ENCODE measurements at regions not wholly inside any gene's neighbourhood (a gene's known extent, or its start where the extent isn't known, plus 50 kb on each side); places are given as distances from the start of the nearest gene placed in this dataset.

DNA sequence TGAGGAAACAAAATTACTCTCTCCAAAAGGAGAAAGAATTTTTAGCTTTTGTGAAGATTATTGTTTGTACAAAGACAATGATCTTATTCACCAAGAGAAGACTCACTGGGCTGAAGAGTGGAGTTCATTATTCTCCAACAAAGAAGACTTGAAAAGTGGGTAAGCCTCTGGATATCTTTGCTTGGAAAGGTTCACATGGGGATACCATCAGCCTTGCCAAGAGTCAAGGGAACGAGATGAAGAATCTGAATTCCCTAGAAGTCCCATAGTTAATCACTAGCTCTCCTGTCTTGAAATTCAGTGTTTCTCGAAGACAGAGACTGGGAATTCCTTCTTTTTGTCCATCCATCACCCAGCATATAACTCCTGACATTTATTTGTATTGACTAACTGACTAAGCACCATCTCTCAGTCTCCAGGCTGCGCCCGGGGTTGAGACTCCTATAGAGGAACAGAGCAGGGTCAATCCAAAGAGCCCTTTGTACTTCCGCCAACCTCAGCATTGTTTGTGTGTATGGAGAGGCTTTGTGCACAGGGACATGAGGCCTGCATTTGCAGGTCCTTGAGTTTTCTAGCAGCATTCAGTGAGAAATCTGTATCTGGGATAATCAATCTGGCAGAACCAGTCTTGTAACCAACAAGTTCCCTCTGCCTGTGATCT lies 461.9 kb downstream of the KIF16B start:
- DNase-seq (ENCODE audit: insufficient read length, low spot score) = no peak
- no peak for FAIRE-seq
- TF ChIP-seq TAF1 (IDR thresholded peaks at IDR 0.05; ENCODE audit: low read depth, low read length) = no peak
- no peak for TF ChIP-seq PAX5 (IDR thresholded peaks at IDR 0.05; ENCODE audit: insufficient read depth, low read length, severe bottlenecking)
- no peak for TF ChIP-seq POU2F2 (IDR thresholded peaks at IDR 0.05; ENCODE audit: low read depth, low read length)

GRCh38 chr20:16107172-16107870 lies 465.9 kb downstream of the KIF16B start:
- FAIRE-seq (no peak), DNase-seq (ENCODE audit: insufficient read length, low spot score) (no peak)
- TF ChIP-seq POLR2AphosphoS5 (IDR thresholded peaks at IDR 0.05; ENCODE audit: low read depth, low read length) (no peak), POLR2A (IDR thresholded peaks at IDR 0.05; ENCODE audit: low read depth, low read length) (no peak)

- TF ChIP-seq POLR2A (IDR thresholded peaks at IDR 0.05; ENCODE audit: low read depth, low read length) (no peak), POU2F2 (IDR thresholded peaks at IDR 0.05; ENCODE audit: low read depth, low read length) (no peak), TAF1 (IDR thresholded peaks at IDR 0.05; ENCODE audit: low read depth, low read length) (no peak), POLR2AphosphoS5 (IDR thresholded peaks at IDR 0.05; ENCODE audit: low read depth, low read length) (no peak), PAX5 (IDR thresholded peaks at IDR 0.05; ENCODE audit: insufficient read depth, low read length, severe bottlenecking) (no peak), SPI1 (IDR thresholded peaks at IDR 0.05; ENCODE audit: low read depth, low read length) (no peak)
- FAIRE-seq = no peak
- no peak for DNase-seq (ENCODE audit: insufficient read length, low spot score)
Observed at GRCh38 chr20:16106191-16106849, 466.9 kb downstream of the KIF16B start.

GRCh38 chr20:16104783-16105182 lies 468.5 kb downstream of the KIF16B start:
- no peak for TF ChIP-seq SPI1 (IDR thresholded peaks at IDR 0.05; ENCODE audit: low read depth, low read length)
- TF ChIP-seq PAX5 (IDR thresholded peaks at IDR 0.05; ENCODE audit: insufficient read depth, low read length, severe bottlenecking) = no peak
- TF ChIP-seq POU2F2 (IDR thresholded peaks at IDR 0.05; ENCODE audit: low read depth, low read length) = no peak
- no peak for TF ChIP-seq POLR2A (IDR thresholded peaks at IDR 0.05; ENCODE audit: low read depth, low read length)
- TF ChIP-seq POLR2AphosphoS5 (IDR thresholded peaks at IDR 0.05; ENCODE audit: low read depth, low read length) = no peak
- TF ChIP-seq TAF1 (IDR thresholded peaks at IDR 0.05; ENCODE audit: low read depth, low read length) = no peak
- no peak for FAIRE-seq

More at GRCh38 chr20:16104783-16105182, 468.5 kb downstream of the KIF16B start:
- no peak for DNase-seq (ENCODE audit: insufficient read length, low spot score)
